GM18508 (cell line): ENCODE measurements at regions not wholly inside any gene's neighbourhood (a gene's known extent, or its start where the extent isn't known, plus 50 kb on each side); places are given as distances from the start of the nearest gene placed in this dataset.
"Not testable (repeated sequence)": the region's sequence is repeated elsewhere in the genome, so short reads cannot be mapped to it uniquely, and the experiment has no call there.

Source experiments
- ATAC-seq: cut with Tn5 transposase; IDR thresholded peaks from one replicate; pipeline ENCODE4 v1.9.1; 2021; ENCODE audit warnings: moderate number of reproducible peaks; ENCODE audit not compliant: insufficient read depth, unreplicated experiment

GRCh38 chr10:17538941-17539340 is 78.2 kb downstream of the HACD1 start:
- no peak for ATAC-seq

- no peak for ATAC-seq
These were observed 79.9 kb downstream of the HACD1 start for GRCh38 chr10:17537281-17537680.

GRCh38 chr10:17536221-17536620 is 81.0 kb downstream of the HACD1 start:
- no peak for ATAC-seq

GRCh38 chr10:17533731-17534130 is 79.3 kb upstream of the ST8SIA6 start:
- no peak for ATAC-seq

- no peak for ATAC-seq
These were observed 74.0 kb upstream of the ST8SIA6 start for GRCh38 chr10:17528306-17528862.

GRCh38 chr10:17527514-17528146 is 73.2 kb upstream of the ST8SIA6 start:
- ATAC-seq, result no peak

- not testable (repeated sequence) for ATAC-seq
These were observed 72.2 kb upstream of the ST8SIA6 start for GRCh38 chr10:17526571-17526970.

- no peak for ATAC-seq
These were observed 69.5 kb upstream of the ST8SIA6 start for GRCh38 chr10:17523917-17524316.

- ATAC-seq, result no peak
These were observed 68.9 kb upstream of the ST8SIA6 start for GRCh38 chr10:17523246-17523753.

- ATAC-seq, result not testable (repeated sequence)
These were observed 67.9 kb upstream of the ST8SIA6 start for GRCh38 chr10:17522269-17522668.

- no peak for ATAC-seq
These were observed 65.1 kb upstream of the ST8SIA6 start for GRCh38 chr10:17519457-17519856.

GRCh38 chr10:17518338-17518737 is 63.9 kb upstream of the ST8SIA6 start:
- ATAC-seq, result no peak

GRCh38 chr10:17516376-17516775 is 62.0 kb upstream of the ST8SIA6 start:
- ATAC-seq, result no peak

- ATAC-seq, result no peak
These were observed 58.1 kb upstream of the ST8SIA6 start for GRCh38 chr10:17512341-17513001.

- peak; percentile 62 for ATAC-seq
These were observed 56.0 kb upstream of the ST8SIA6 start for GRCh38 chr10:17510242-17510908.

GRCh38 chr10:17507538-17507937 is 53.1 kb upstream of the ST8SIA6 start:
- ATAC-seq, result no peak

- no peak for ATAC-seq
These were observed 52.6 kb upstream of the ST8SIA6 start for GRCh38 chr10:17506856-17507471.

- no peak for ATAC-seq
These were observed 52.0 kb upstream of the ST8SIA6 start for GRCh38 chr10:17506390-17506789.

- ATAC-seq, result no peak
These were observed 50.3 kb upstream of the ST8SIA6 start for GRCh38 chr10:17504547-17505245.
